ENCODE measurements at regions not wholly inside any gene's neighbourhood (a gene's known extent, or its start where the extent isn't known, plus 50 kb on each side); places are given as distances from the start of the nearest gene placed in this dataset.

GRCh38 chr3:103048068-103048722 is 613.4 kb downstream of the ZPLD1 start:
- TF ChIP-seq, protein P1, sequence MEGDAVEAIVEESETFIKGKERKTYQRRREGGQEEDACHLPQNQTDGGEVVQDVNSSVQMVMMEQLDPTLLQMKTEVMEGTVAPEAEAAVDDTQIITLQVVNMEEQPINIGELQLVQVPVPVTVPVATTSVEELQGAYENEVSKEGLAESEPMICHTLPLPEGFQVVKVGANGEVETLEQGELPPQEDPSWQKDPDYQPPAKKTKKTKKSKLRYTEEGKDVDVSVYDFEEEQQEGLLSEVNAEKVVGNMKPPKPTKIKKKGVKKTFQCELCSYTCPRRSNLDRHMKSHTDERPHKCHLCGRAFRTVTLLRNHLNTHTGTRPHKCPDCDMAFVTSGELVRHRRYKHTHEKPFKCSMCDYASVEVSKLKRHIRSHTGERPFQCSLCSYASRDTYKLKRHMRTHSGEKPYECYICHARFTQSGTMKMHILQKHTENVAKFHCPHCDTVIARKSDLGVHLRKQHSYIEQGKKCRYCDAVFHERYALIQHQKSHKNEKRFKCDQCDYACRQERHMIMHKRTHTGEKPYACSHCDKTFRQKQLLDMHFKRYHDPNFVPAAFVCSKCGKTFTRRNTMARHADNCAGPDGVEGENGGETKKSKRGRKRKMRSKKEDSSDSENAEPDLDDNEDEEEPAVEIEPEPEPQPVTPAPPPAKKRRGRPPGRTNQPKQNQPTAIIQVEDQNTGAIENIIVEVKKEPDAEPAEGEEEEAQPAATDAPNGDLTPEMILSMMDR (IDR thresholded peaks at IDR 0.05), result no peak
- TF ChIP-seq POLR2A (IDR thresholded peaks at IDR 0.05), result no peak
